GM12874 (cell line): ENCODE measurements at regions not wholly inside any gene's neighbourhood (a gene's known extent, or its start where the extent isn't known, plus 50 kb on each side); places are given as distances from the start of the nearest gene placed in this dataset.

Experiments used
- CTCF ChIP-seq: IDR thresholded peaks from 2 replicates; pipeline ENCODE4 v1.5.1; 2011; ENCODE audit warnings: low read depth, mild to moderate bottlenecking, control low read depth, low read length, moderate library complexity; ENCODE audit not compliant: insufficient read depth

- TF ChIP-seq CTCF: no peak
Observed at GRCh38 chr1:201752333-201752732, 76.6 kb upstream of the IPO9 start.

GRCh38 chr1:201753492-201753891, 75.5 kb upstream of the IPO9 start:
- TF ChIP-seq CTCF: no peak

GRCh38 chr1:201754353-201754752, 74.6 kb upstream of the IPO9 start:
- TF ChIP-seq CTCF: no peak

- TF ChIP-seq CTCF: no peak
Observed at GRCh38 chr1:201755200-201755599, 73.8 kb upstream of the IPO9 start.

- TF ChIP-seq CTCF: no peak
Observed at GRCh38 chr1:201756406-201756805, 72.6 kb upstream of the IPO9 start.

GRCh38 chr1:201758499-201759050, 70.4 kb upstream of the IPO9 start:
- TF ChIP-seq CTCF: no peak

- no peak for TF ChIP-seq CTCF
Observed at GRCh38 chr1:201759194-201759815, 69.7 kb upstream of the IPO9 start.
